ENCODE measurements at regions not wholly inside any gene's neighbourhood (a gene's known extent, or its start where the extent isn't known, plus 50 kb on each side); places are given as distances from the start of the nearest gene placed in this dataset.

GRCh38 chr12:102601621-102602020 is 121.3 kb upstream of the IGF1 start:
- WGBS, 2 donors (ENCODE audit: low coverage in 1 of 2): 81 to 93% methylated on average over 2 to 5 of the region's 5 CpGs

GRCh38 chr12:102596687-102597086 is 116.3 kb upstream of the IGF1 start:
- no peaks in the 10 kb centered on the region for H3K4me1 ChIP-seq
- no peaks in the 10 kb centered on the region for H3K9me3 ChIP-seq
- no peak overlapping the region for H3K27ac ChIP-seq
- 51% methylated on average over 2 of the region's 2 CpGs; no CpG with 5 or more reads in 1 of the 2 donors for WGBS, 2 donors (ENCODE audit: low coverage in 1 of 2)
- H3K36me3 ChIP-seq: no peaks in the 10 kb centered on the region
- intact Hi-C loops (cut with DNase I; ENCODE audit: low total_unique reads): no loop called here
- no peak for DNase-seq
- TF ChIP-seq POLR2A (IDR thresholded peaks at IDR 0.05): no peak
- TF ChIP-seq CTCF (IDR thresholded peaks at IDR 0.05): no peak
- TF ChIP-seq EP300 (IDR thresholded peaks at IDR 0.05; ENCODE audit: low read depth): no peak
- no peak for TF ChIP-seq POLR2AphosphoS5 (IDR thresholded peaks at IDR 0.05)
- no peak overlapping the region for H3K4me3 ChIP-seq
- H3K27me3 ChIP-seq: no peaks in the 10 kb centered on the region
- in situ Hi-C loops (cut with MboI; ENCODE audit: low pct_ligation_motif_present in 1 of 4, low pct_unique_long_range_greater_than_20kb in 1 of 4, low sequenced_read_pairs in 3 of 4): no loop called here

More at GRCh38 chr12:102601621-102602020, 121.3 kb upstream of the IGF1 start:
- H3K9me3 ChIP-seq: peaks cover 0 to 5% of the 10 kb centered on the region in 2 donors
- intact Hi-C loops (cut with DNase I; ENCODE audit: low total_unique reads) (no loop called here), in situ Hi-C loops (cut with MboI; ENCODE audit: low pct_ligation_motif_present in 1 of 4, low pct_unique_long_range_greater_than_20kb in 1 of 4, low sequenced_read_pairs in 3 of 4) (no loop called here)
- H3K4me3 ChIP-seq: no peak overlapping the region
- no peaks in the 10 kb centered on the region for H3K4me1 ChIP-seq
- H3K27ac ChIP-seq: no peak overlapping the region
- TF ChIP-seq CTCF (IDR thresholded peaks at IDR 0.05) (no peak), POLR2A (IDR thresholded peaks at IDR 0.05) (no peak), EP300 (IDR thresholded peaks at IDR 0.05; ENCODE audit: low read depth) (no peak)
- DNase-seq: no peak
- H3K36me3 ChIP-seq: no peaks in the 10 kb centered on the region
- H3K27me3 ChIP-seq: no peaks in the 10 kb centered on the region

GRCh38 chr12:102596031-102596430 is 115.7 kb upstream of the IGF1 start:
- 85% methylated on average over 8 of the region's 8 CpGs; no CpG with 5 or more reads in 1 of the 2 donors for WGBS, 2 donors (ENCODE audit: low coverage in 1 of 2)
- in situ Hi-C loops (cut with MboI; ENCODE audit: low pct_ligation_motif_present in 1 of 4, low pct_unique_long_range_greater_than_20kb in 1 of 4, low sequenced_read_pairs in 3 of 4): no loop called here
- H3K9me3 ChIP-seq: no peaks in the 10 kb centered on the region
- no peaks in the 10 kb centered on the region for H3K36me3 ChIP-seq
- no peak for DNase-seq
- intact Hi-C loops (cut with DNase I; ENCODE audit: low total_unique reads): no loop called here
- TF ChIP-seq POLR2A (IDR thresholded peaks at IDR 0.05) (no peak), POLR2AphosphoS5 (IDR thresholded peaks at IDR 0.05) (no peak), CTCF (IDR thresholded peaks at IDR 0.05) (no peak), EP300 (IDR thresholded peaks at IDR 0.05; ENCODE audit: low read depth) (no peak)
- no peak overlapping the region for H3K27ac ChIP-seq
- no peak overlapping the region for H3K4me3 ChIP-seq
- no peaks in the 10 kb centered on the region for H3K27me3 ChIP-seq
- no peaks in the 10 kb centered on the region for H3K4me1 ChIP-seq

GRCh38 chr12:102595315-102595714 is 115.0 kb upstream of the IGF1 start:
- 87% methylated on average over 10 of the region's 10 CpGs; no CpG with 5 or more reads in 1 of the 2 donors for WGBS, 2 donors (ENCODE audit: low coverage in 1 of 2)
- no peak overlapping the region for H3K4me3 ChIP-seq
- H3K36me3 ChIP-seq: no peaks in the 10 kb centered on the region
- no peaks in the 10 kb centered on the region for H3K27me3 ChIP-seq
- TF ChIP-seq EP300 (IDR thresholded peaks at IDR 0.05; ENCODE audit: low read depth) (no peak), POLR2AphosphoS5 (IDR thresholded peaks at IDR 0.05) (no peak), POLR2A (IDR thresholded peaks at IDR 0.05) (no peak), CTCF (IDR thresholded peaks at IDR 0.05) (no peak)
- in situ Hi-C loops (cut with MboI; ENCODE audit: low pct_ligation_motif_present in 1 of 4, low pct_unique_long_range_greater_than_20kb in 1 of 4, low sequenced_read_pairs in 3 of 4): no loop called here
- no peaks in the 10 kb centered on the region for H3K9me3 ChIP-seq
- H3K4me1 ChIP-seq: no peaks in the 10 kb centered on the region
- no peak for DNase-seq
- intact Hi-C loops (cut with DNase I; ENCODE audit: low total_unique reads): no loop called here
- no peak overlapping the region for H3K27ac ChIP-seq
